K562 (cell line): ENCODE measurements at regions not wholly inside any gene's neighbourhood (a gene's known extent, or its start where the extent isn't known, plus 50 kb on each side); places are given as distances from the start of the nearest gene placed in this dataset.

Experiments
- ATAC-seq: fragments of 200-7000 bp; cut with Tn5 transposase; 3 replicates; pipeline ENCODE4 v1.9.1; 2020; ENCODE audit warnings: moderate library complexity
- BruUV-seq: library from RNA; stranded (reverse); fragments of 400-500 nt; replicated peaks from 2 replicates; lab custom pipeline; 2021; lab: Mats Ljungman, UMichigan
- CTCF ChIA-PET: fragments of 300-600 bp; formaldehyde crosslinking; extraction: SDS; loops from one replicate; lab custom pipeline; 2021; ENCODE audit warnings: low intra/inter-chr PET ratio; lab: Yijun Ruan, JAX
- POLR2A ChIA-PET: fragments of 300-600, 350-650 bp; sonication (Branson Sonifier 250); formaldehyde crosslinking; extraction: SDS; loops from one replicate; lab custom pipeline; 2021; ENCODE audit warnings: antibody characterized with exemption, inconsistent platforms; lab: Yijun Ruan, JAX
- DNase-seq, 4 experiments: peaks; one replicate each; pipeline versions ENCODE4 v3.0.0 to v3.0.0-alpha.2; 2011 to 2018; ENCODE audit warnings: low spot score in 3 of 4, mixed read lengths in 3 of 4; ENCODE audit errors: extremely low read depth in 1 of 4
- FAIRE-seq: peaks from 2 replicates; lab custom pipeline; 2011; peaks lifted over from hg19 to GRCh38; lab: Jason Lieb, UNC
- H2AFZ ChIP-seq: 2 replicates; pipeline ENCODE4 v1.6.0; 2011; ENCODE audit warnings: low read depth, low read length, control low read depth, inconsistent platforms
- H3K27ac ChIP-seq: fragments of 200-600 bp; 3 replicates; pipeline ENCODE4 v1.8.0; 2011; ENCODE audit warnings: low read depth, mild to moderate bottlenecking, control low read depth, inconsistent platforms, low read length, moderate library complexity, mixed read lengths; ENCODE audit errors: extremely low read depth
- H3K27me3 ChIP-seq, 2 experiments: fragments of 300-600 bp in 1 of 2; 2 replicates in 1 of 2; 3 replicates in 1 of 2; pipeline versions ENCODE4 v1.6.0 to v1.8.0; 2011; ENCODE audit warnings: inconsistent platforms in 2 of 2, low read length in 2 of 2, mild to moderate bottlenecking in 1 of 2, mixed read lengths in 1 of 2, moderate library complexity in 1 of 2; ENCODE audit not compliant: control insufficient read depth in 2 of 2, insufficient read depth in 2 of 2
- H3K36me3 ChIP-seq: fragments of 300-600 bp; 3 replicates; pipeline ENCODE4 v1.8.0; 2011; ENCODE audit warnings: mild to moderate bottlenecking, low read length, inconsistent platforms; ENCODE audit not compliant: control insufficient read depth, insufficient read depth
- H3K4me1 ChIP-seq, 2 experiments: fragments of 200-600 bp in 1 of 2; replicated peaks in 1 of 2; 2 replicates in 1 of 2; 3 replicates in 1 of 2; pipeline versions ENCODE4 v1.5.1 to v1.8.0; 2011; ENCODE audit warnings: inconsistent platforms in 2 of 2, low read length in 2 of 2, mild to moderate bottlenecking in 1 of 2, mixed read lengths in 1 of 2, moderate library complexity in 1 of 2; ENCODE audit not compliant: control insufficient read depth in 2 of 2, insufficient read depth in 2 of 2
- H3K4me2 ChIP-seq: 2 replicates; pipeline ENCODE4 v1.6.1; 2011; ENCODE audit warnings: low read length, control low read depth, inconsistent platforms, mixed read lengths; ENCODE audit not compliant: insufficient read depth
- H3K4me3 ChIP-seq: fragments of 200-600 bp; sonication (generic), shearing (Covaris generic); 2 replicates; pipeline ENCODE4 v1.5.1; 2016; ENCODE audit warnings: control low read depth, inconsistent platforms
- H3K79me2 ChIP-seq: fragments of 200-600 bp; 3 replicates; pipeline ENCODE4 v1.8.0; 2011; ENCODE audit warnings: low read length, inconsistent platforms; ENCODE audit not compliant: control insufficient read depth, insufficient read depth
- H3K9ac ChIP-seq, 2 experiments: 2 replicates each; pipeline versions ENCODE4 v1.6.0 to v1.6.1; 2011; ENCODE audit warnings: low read depth in 2 of 2, low read length in 2 of 2, control low read depth in 1 of 2, inconsistent platforms in 1 of 2, mild to moderate bottlenecking in 1 of 2, mixed read lengths in 1 of 2; ENCODE audit not compliant: insufficient read depth in 1 of 2
- H3K9me1 ChIP-seq: one replicate; pipeline ENCODE4 v1.6.0; 2011; ENCODE audit warnings: inconsistent platforms, mild to moderate bottlenecking, low read length, moderate library complexity; ENCODE audit not compliant: control insufficient read depth, insufficient read depth
- H3K9me3 ChIP-seq: replicated peaks from 2 replicates; pipeline ENCODE4 v1.5.1; 2011; ENCODE audit warnings: low read depth, low read length, inconsistent platforms; ENCODE audit not compliant: control insufficient read depth, insufficient read depth
- H4K20me1 ChIP-seq: replicated peaks from 2 replicates; pipeline ENCODE4 v1.6.1; 2011; ENCODE audit warnings: low read length, inconsistent platforms, mixed read lengths; ENCODE audit not compliant: control insufficient read depth, insufficient read depth
- CREB1 ChIP-seq, 2 experiments: sonication (generic) in 1 of 2; formaldehyde crosslinking in 1 of 2; IDR thresholded peaks; 2 replicates each; pipeline versions ENCODE4 v1.6.1 to v1.8.0; 2012 to 2022; ENCODE audit warnings: inconsistent platforms in 1 of 2, mild to moderate bottlenecking in 1 of 2, missing genetic modification reagents in 1 of 2, moderate library complexity in 1 of 2
- EP300 ChIP-seq: IDR thresholded peaks from 2 replicates; pipeline ENCODE4 v1.6.1; 2012; ENCODE audit warnings: low read length, improper control_type of control experiment
- FOXP1 ChIP-seq: sonication (generic); formaldehyde crosslinking; IDR thresholded peaks from 2 replicates; pipeline ENCODE4 v1.8.0; 2022; ENCODE audit warnings: mild to moderate bottlenecking, missing genetic modification reagents
- HBP1 ChIP-seq: fragments of 450-650 bp; formaldehyde crosslinking; IDR thresholded peaks from 2 replicates; pipeline ENCODE4 v1.4.0; 2022; ENCODE audit warnings: missing genetic modification characterization
- KLF6 ChIP-seq: fragments of 250-450 bp; sonication (Bioruptor Pico); IDR thresholded peaks from 2 replicates; pipeline ENCODE4 v1.4.0; 2020; ENCODE audit warnings: mild to moderate bottlenecking, moderate library complexity, borderline replicate concordance
- PCBP2 ChIP-seq: fragments of 200-400 bp; formaldehyde crosslinking; IDR thresholded peaks from 2 replicates; pipeline ENCODE4 v1.6.1; 2018; ENCODE audit warnings: low read length, low read depth, mild to moderate bottlenecking, moderate library complexity; ENCODE audit not compliant: poor library complexity, severe bottlenecking
- PHF8 ChIP-seq: fragments of 200-600 bp; sonication (generic); IDR thresholded peaks from 2 replicates; pipeline ENCODE4 v1.6.1; 2012; ENCODE audit warnings: mixed run types, mild to moderate bottlenecking, inconsistent platforms, low read length, moderate library complexity, borderline replicate concordance
- SMAD3 ChIP-seq: fragments of 450-650 bp; formaldehyde crosslinking; conservative IDR thresholded peaks from 2 replicates; pipeline ENCODE4 v1.4.0; 2020; ENCODE audit warnings: mild to moderate bottlenecking
- TSC22D4 ChIP-seq: fragments of 450-650 bp; IDR thresholded peaks from 2 replicates; pipeline ENCODE4 v1.6.1; 2016; ENCODE audit warnings: missing genetic modification characterization, missing biosample characterization, control low read depth
- XRCC3 ChIP-seq: fragments of 450-650 bp; IDR thresholded peaks from 2 replicates; pipeline ENCODE4 v1.6.1; 2017; ENCODE audit warnings: mild to moderate bottlenecking, moderate library complexity
- ZBTB43 ChIP-seq: sonication (generic); formaldehyde crosslinking; IDR thresholded peaks from 2 replicates; pipeline ENCODE4 v1.8.0; 2023; ENCODE audit warnings: mild to moderate bottlenecking, missing genetic modification reagents
- ZEB2 ChIP-seq: fragments of 450-650 bp; IDR thresholded peaks from 2 replicates; pipeline ENCODE4 v1.6.1; 2016
- ZNF146 ChIP-seq: IDR thresholded peaks from one replicate; pipeline ENCODE4 v1.6.1; 2018; ENCODE audit warnings: missing compliant biosample characterization; ENCODE audit not compliant: unreplicated experiment
- ZNF583 ChIP-seq: fragments of 250-450 bp; sonication (Bioruptor Pico); IDR thresholded peaks from 2 replicates; pipeline ENCODE4 v1.4.0; 2020
- WGBS: fragments of 100-300 bp; shearing (Covaris generic); methylation state at CpG from one replicate; pipeline ENCODE4 v1.1.6; 2016; ENCODE audit warnings: low coverage, mixed read lengths; ENCODE audit not compliant: insufficient coverage; ENCODE audit errors: missing lambda C conversion rate; 5-methylcytosine and 5-hydroxymethylcytosine counted together
- in situ Hi-C: fragments of 300-500 bp; cut with MboI; formaldehyde crosslinking; loops from 4 replicates; pipeline ENCODE4 v1.15.0; 2018; ENCODE audit warnings: inconsistent platforms, mixed read lengths
- intact Hi-C: fragments of 100-400 bp; cut with micrococcal nuclease; formaldehyde crosslinking; loops from 2 replicates; pipeline ENCODE4 v1.14.2; 2022
- TF ChIP-seq, protein P1 (sequence below): IDR thresholded peaks from 2 replicates; pipeline ENCODE4 v1.6.1; 2011; ENCODE audit not compliant: insufficient read length; ENCODE audit errors: extremely low read depth

DNA sequence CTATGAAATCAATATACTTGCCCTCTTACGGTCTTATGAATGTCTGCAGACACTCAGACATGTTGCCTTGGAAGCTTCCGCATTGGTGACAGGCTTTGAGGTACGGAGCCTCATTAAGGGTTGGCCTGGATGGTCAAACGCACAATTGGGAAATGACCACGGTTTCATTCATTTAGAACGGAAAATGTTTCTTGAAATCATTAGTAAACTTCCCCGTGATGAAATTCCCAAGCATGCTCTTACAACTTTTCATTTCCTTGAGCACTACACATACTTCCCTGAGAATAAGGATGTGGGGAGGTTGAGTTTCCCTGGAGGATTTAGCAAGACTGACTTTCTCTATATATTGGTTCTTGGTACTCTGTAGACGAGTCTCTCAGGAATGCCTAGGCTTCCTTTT lies 146.3 kb downstream of the HLX start:
- BruUV-seq, result no TSS peak
- in situ Hi-C loops (no loop called here), intact Hi-C loops (no loop called here)
- no peak overlapping the region for H3K27ac ChIP-seq
- no peaks in the 10 kb centered on the region for H4K20me1 ChIP-seq
- no peak overlapping the region for H3K4me2 ChIP-seq
- no peaks in the 10 kb centered on the region for H3K9me1 ChIP-seq
- no peak overlapping the region for H3K9ac ChIP-seq
- FAIRE-seq (no peak), DNase-seq (no peak), ATAC-seq (no peak)
- no peaks in the 10 kb centered on the region for H3K36me3 ChIP-seq
- ChIA-PET POLR2A (interaction anchor here (0.7 kb wide), 1 partner anchor 185 kb away, joined by 3 read pairs; no protein-coding TSS in a partner anchor), CTCF (no interaction called here)
- no peak overlapping the region for H3K4me3 ChIP-seq
- no peaks in the 10 kb centered on the region for H3K27me3 ChIP-seq
- no peaks in the 10 kb centered on the region for H3K79me2 ChIP-seq
- H3K9me3 ChIP-seq, result no peaks in the 10 kb centered on the region
- H2AFZ ChIP-seq, result no peak overlapping the region
- WGBS, result 27% methylated on average over 8 of the region's 8 CpGs
- peaks cover 0 to under 1% of the 10 kb centered on the region in 2 experiments; a peak in 2 of 5 replicates for H3K4me1 ChIP-seq
- TF ChIP-seq PHF8 (no peak), PCBP2 (no peak), SMAD3 (CRISPR knock-in tag) (no peak)

DNA sequence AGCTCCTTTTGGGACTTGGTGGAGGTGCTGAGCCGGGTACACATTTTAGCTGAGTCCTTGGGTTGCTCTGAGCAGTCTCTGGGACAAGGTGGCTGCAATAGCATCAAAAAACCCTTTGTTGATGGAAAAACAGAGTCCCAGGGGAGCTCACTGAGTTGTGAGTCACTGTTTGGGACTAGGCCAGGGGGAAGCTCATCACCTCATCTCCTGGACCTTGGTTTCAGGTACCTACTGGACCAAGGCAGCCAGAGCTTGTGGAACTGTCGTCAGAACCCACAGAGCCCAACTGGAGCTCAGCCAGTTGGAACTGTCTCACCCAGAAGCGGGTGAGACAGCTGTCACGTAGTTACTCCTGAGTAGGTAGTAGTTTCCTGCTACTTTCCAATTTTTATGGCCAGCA lies 146.7 kb downstream of the HLX start:
- Histone ChIP-seq H3K9me1 (no peaks in the 10 kb centered on the region), H3K79me2 (no peaks in the 10 kb centered on the region), H3K4me2 (no peak overlapping the region), H2AFZ (no peak overlapping the region), H3K4me1 (peaks cover 0 to 5% of the 10 kb centered on the region in 2 experiments; a peak in 2 of 5 replicates), H3K36me3 (no peaks in the 10 kb centered on the region), H3K9me3 (no peaks in the 10 kb centered on the region), H4K20me1 (no peaks in the 10 kb centered on the region), H3K4me3 (no peak overlapping the region), H3K9ac (no peak overlapping the region), H3K27ac (no peak overlapping the region), H3K27me3 (no peaks in the 10 kb centered on the region)
- in situ Hi-C loops, result no loop called here
- BruUV-seq, result no TSS peak
- POLR2A ChIA-PET, result interaction anchor here (0.7 kb wide), 1 partner anchor 185 kb away, joined by 3 read pairs; no protein-coding TSS in a partner anchor
- FAIRE-seq (no peak), DNase-seq (no peak), ATAC-seq (no peak)
- WGBS, result 21% methylated on average over 4 of the region's 4 CpGs
- CTCF ChIA-PET, result no interaction called here
- intact Hi-C loops, result no loop called here
- TF ChIP-seq EP300 (no peak), ZNF583 (no peak), ZNF146 (CRISPR knock-in tag) (no peak), ZBTB43 (no peak), KLF6 (CRISPR knock-in tag) (no peak), ZEB2 (no peak), TSC22D4 (tag) (no peak), FOXP1 (CRISPR knock-in tag) (no peak), CREB1 (IDR thresholded peaks at IDR 0.05) (no peak), CREB1 (CRISPR knock-in tag; IDR thresholded peaks at IDR 0.05) (no peak), XRCC3 (no peak), HBP1 (no peak)
- TF ChIP-seq, protein P1, sequence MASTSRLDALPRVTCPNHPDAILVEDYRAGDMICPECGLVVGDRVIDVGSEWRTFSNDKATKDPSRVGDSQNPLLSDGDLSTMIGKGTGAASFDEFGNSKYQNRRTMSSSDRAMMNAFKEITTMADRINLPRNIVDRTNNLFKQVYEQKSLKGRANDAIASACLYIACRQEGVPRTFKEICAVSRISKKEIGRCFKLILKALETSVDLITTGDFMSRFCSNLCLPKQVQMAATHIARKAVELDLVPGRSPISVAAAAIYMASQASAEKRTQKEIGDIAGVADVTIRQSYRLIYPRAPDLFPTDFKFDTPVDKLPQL, result no peak
